NB4 (cell line): ENCODE measurements at regions not wholly inside any gene's neighbourhood (a gene's known extent, or its start where the extent isn't known, plus 50 kb on each side); places are given as distances from the start of the nearest gene placed in this dataset.

Experiments used
- DNase-seq: peaks from one replicate; pipeline ENCODE4 v3.0.0; 2010; ENCODE audit warnings: low read depth
- H3K4me3 ChIP-seq: one replicate; pipeline ENCODE4 v1.5.1; 2011; ENCODE audit warnings: mild to moderate bottlenecking, low read depth, low read length, moderate library complexity
- MYC ChIP-seq: IDR thresholded peaks from 2 replicates; pipeline ENCODE4 v1.6.1; 2011; ENCODE audit warnings: low read depth, low read length
- POLR2A ChIP-seq: IDR thresholded peaks from 2 replicates; pipeline ENCODE4 v1.6.1; 2011; ENCODE audit warnings: mild to moderate bottlenecking; ENCODE audit not compliant: insufficient read length; ENCODE audit errors: extremely low read depth
- TF ChIP-seq, protein P1 (sequence below): IDR thresholded peaks from 2 replicates; pipeline ENCODE4 v1.6.1; 2011; ENCODE audit warnings: low read depth, low read length
- TF ChIP-seq, protein P2 (sequence below): IDR thresholded peaks from one replicate; pipeline ENCODE4 v1.5.1; 2012; ENCODE audit warnings: low read depth, low read length

DNA sequence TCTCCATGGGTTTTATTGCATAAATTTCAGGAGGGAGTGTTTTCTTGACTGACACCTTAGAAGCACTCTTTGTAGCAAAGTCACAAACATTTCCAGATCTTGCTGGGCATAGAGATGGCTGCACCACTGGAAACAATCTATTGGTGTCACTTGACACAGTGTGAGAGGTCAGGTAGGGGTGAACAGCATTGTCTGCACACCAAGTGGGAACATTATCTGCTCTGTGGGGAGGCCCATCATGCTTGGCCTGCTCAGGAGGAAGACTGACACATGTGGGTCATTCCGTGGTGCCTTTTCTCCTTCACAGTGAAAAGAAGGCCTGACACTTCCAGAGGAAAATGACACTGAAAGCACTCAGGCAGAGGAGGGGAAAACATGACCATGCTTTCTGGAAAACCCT, 149.9 kb upstream of the GALNT15 start:
- no peak overlapping the region for H3K4me3 ChIP-seq
- no peak for DNase-seq
- TF ChIP-seq POLR2A = no peak
- TF ChIP-seq, protein P1, sequence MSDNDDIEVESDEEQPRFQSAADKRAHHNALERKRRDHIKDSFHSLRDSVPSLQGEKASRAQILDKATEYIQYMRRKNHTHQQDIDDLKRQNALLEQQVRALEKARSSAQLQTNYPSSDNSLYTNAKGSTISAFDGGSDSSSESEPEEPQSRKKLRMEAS = no peak
- TF ChIP-seq, protein P2, sequence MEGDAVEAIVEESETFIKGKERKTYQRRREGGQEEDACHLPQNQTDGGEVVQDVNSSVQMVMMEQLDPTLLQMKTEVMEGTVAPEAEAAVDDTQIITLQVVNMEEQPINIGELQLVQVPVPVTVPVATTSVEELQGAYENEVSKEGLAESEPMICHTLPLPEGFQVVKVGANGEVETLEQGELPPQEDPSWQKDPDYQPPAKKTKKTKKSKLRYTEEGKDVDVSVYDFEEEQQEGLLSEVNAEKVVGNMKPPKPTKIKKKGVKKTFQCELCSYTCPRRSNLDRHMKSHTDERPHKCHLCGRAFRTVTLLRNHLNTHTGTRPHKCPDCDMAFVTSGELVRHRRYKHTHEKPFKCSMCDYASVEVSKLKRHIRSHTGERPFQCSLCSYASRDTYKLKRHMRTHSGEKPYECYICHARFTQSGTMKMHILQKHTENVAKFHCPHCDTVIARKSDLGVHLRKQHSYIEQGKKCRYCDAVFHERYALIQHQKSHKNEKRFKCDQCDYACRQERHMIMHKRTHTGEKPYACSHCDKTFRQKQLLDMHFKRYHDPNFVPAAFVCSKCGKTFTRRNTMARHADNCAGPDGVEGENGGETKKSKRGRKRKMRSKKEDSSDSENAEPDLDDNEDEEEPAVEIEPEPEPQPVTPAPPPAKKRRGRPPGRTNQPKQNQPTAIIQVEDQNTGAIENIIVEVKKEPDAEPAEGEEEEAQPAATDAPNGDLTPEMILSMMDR = no peak
- TF ChIP-seq MYC = no peak

DNA sequence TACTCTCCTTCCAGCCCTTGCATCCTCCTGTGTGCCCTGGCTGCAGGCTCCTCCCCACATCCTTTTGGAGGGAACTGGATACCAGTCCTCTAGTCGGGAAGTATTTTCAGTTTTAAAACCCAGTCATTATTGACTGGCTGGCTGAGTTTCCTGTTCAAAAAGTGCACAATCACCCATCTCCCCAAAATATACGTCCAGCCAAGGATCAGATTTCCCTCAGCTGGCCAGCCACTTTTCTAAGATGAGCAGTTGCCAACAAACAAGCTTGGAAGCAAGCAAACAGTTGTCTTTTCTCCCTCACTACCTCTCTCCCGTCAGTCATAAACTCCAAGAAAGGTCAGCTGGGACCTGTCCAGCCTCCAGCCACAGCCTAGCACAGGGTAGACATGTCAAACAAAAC, 147.7 kb upstream of the GALNT15 start:
- H3K4me3 ChIP-seq = no peak overlapping the region
- no peak for DNase-seq
- TF ChIP-seq MYC = no peak
- TF ChIP-seq, protein P1 = no peak

DNA sequence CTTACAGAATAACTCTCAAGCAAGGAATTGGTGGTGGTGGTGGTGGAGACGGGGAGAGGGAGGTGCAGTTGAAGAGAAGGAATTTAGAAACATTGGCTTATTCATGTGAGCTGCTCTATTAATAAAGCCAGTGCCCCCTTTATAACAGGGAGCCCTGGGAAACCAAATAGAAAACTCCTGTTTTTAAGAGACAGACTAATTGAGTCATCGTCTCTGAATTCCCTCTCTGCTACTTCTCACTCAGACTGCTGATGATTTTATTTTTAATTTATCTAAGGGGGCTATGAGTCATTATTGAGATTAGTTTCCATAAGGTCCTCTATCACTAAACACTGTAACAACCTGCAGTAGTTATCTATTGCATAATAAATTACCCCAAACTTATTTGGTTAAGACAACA, 145.9 kb upstream of the GALNT15 start:
- TF ChIP-seq POLR2A (no peak), MYC (no peak)
- TF ChIP-seq, protein P2 = no peak
- TF ChIP-seq, protein P1 = no peak
- DNase-seq = no peak
- no peak overlapping the region for H3K4me3 ChIP-seq

DNA sequence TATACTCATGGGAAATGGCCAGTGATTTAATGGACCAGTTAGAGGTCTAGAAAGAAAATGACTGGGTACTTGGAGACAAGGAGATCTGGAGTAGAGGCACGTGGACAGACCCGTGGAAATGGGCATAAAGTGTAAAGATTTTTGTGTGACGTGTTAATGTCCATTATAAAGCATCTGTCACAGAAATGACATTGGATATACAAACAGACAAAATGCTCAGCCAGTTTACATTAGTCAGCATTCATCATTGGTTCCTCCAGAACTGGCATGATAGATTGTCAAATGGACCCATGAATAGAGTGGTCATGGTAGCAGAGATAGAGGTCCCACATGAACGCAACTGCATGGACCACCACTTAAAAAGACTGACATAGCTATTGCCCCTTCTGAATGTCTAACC, 144.1 kb upstream of the GALNT15 start:
- no peak overlapping the region for H3K4me3 ChIP-seq
- TF ChIP-seq POLR2A (no peak), MYC (no peak)
- TF ChIP-seq, protein P2 = no peak
- TF ChIP-seq, protein P1 = no peak
- no peak for DNase-seq

DNA sequence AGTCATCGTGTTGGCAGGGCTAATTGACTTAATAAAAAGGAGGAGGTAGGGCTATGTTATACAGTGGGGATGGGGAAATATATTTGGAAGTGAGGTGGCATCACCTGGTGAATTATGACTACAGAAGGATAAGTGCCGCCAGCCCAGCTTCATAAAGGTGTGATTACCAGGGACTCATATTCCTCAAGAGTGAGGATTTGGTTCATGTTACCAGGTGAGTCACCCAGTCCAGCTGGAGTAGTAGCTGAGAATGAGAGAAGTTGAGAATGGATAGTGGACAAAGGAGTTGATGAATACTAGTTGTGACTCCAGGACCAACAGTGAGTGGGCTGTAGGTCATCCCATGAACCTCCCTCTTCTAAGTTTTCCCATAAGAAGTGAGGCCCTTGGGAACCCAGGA, 143.0 kb upstream of the GALNT15 start:
- TF ChIP-seq, protein P2 = no peak
- TF ChIP-seq MYC (no peak), POLR2A (no peak)
- TF ChIP-seq, protein P1 = no peak
- no peak for DNase-seq
- H3K4me3 ChIP-seq = no peak overlapping the region

DNA sequence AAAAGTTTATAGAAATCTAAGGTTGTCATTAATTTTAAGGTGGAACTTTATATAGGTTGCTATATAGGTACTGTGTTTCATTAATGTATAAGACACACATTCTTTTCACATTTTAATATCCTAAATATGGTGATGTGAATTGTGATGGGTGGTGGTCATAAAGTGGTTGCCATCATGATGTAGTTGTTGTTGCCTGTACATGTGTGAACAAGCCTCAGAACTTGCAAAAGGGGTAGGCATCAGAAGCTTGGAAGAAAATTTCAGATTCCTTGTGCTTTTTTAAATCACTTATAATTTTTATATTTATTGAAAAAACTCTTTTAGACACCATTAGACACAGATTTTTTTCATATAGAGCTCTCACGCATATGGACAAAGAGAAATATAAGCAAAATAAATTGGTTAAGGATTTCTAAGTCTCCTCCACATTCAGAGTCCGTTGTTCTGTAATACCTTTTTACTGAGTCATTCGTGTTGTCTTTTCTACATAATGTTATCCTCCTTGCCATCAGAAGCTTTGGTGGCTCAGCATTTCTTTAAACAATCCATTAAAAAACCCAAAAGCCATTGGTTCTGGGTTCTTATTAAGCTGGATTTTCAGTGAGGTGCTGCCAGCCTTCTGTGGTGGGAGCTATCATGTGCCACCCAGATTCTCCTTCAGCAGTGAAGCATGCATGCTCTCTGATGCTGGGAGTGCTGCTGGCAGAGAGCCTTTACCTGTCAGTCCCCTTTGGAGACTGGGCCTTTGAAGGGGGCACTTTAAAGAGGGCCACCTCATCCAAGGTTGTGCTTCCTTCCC, 140.4 kb upstream of the GALNT15 start:
- TF ChIP-seq POLR2A = no peak
- TF ChIP-seq, protein P1 = no peak
- TF ChIP-seq, protein P2 = no peak
- TF ChIP-seq MYC = no peak
- H3K4me3 ChIP-seq = no peak overlapping the region
- no peak for DNase-seq
